ENCODE measurements at regions not wholly inside any gene's neighbourhood (a gene's known extent, or its start where the extent isn't known, plus 50 kb on each side); places are given as distances from the start of the nearest gene placed in this dataset.

- TF ChIP-seq POLR2A (IDR thresholded peaks at IDR 0.05), result no peak
- no peak for TF ChIP-seq CTCF (IDR thresholded peaks at IDR 0.05)
Observed at GRCh38 chr6:10314163-10314955, 100.5 kb downstream of the TFAP2A start.
